Spleen (tissue), 11 donors: ENCODE measurements at regions not wholly inside any gene's neighbourhood (a gene's known extent, or its start where the extent isn't known, plus 50 kb on each side); places are given as distances from the start of the nearest gene placed in this dataset.

Experiments used
- DNase-seq: peaks from one replicate; pipeline ENCODE4 v3.0.0-alpha.2; 2020
- H3K27ac ChIP-seq, 8 donors: fragments of 200-600 bp; sonication (generic) in 7 of 8; 1 replicate in 4 of 8; 2 replicates in 4 of 8; pipeline versions ENCODE4 v1.5.0 to v1.8.0; 2016 to 2021; ENCODE audit warnings: inconsistent platforms in 4 of 8, mild to moderate bottlenecking in 4 of 8, moderate library complexity in 1 of 8
- H3K27me3 ChIP-seq, 7 donors: fragments of 200-600 bp; sonication (generic) in 6 of 7; replicated peaks in 1 of 7; 1 replicate in 4 of 7; 2 replicates in 3 of 7; pipeline versions ENCODE4 v1.5.0 to v1.8.0; 2016 to 2021; ENCODE audit warnings: inconsistent platforms in 3 of 7, mild to moderate bottlenecking in 1 of 7
- H3K36me3 ChIP-seq, 6 donors: fragments of 200-600 bp; sonication (generic) in 5 of 6; 1 replicate in 4 of 6; 2 replicates in 2 of 6; pipeline versions ENCODE4 v1.5.0 to v1.8.0; 2016 to 2021; ENCODE audit warnings: inconsistent platforms in 2 of 6
- H3K4me1 ChIP-seq, 6 donors: fragments of 200-600 bp; sonication (generic) in 5 of 6; 1 replicate in 3 of 6; 2 replicates in 3 of 6; pipeline versions ENCODE4 v1.5.0 to v1.8.0; 2016 to 2021; ENCODE audit warnings: inconsistent platforms in 3 of 6
- H3K4me3 ChIP-seq, 8 donors: fragments of 200-600 bp; sonication (generic) in 7 of 8; 1 replicate in 4 of 8; 2 replicates in 4 of 8; pipeline versions ENCODE4 v1.5.0 to v1.8.0; 2016 to 2021; ENCODE audit warnings: inconsistent platforms in 4 of 8, mild to moderate bottlenecking in 4 of 8, moderate library complexity in 2 of 8
- H3K9me3 ChIP-seq, 8 donors: fragments of 200-600 bp; sonication (generic) in 7 of 8; 1 replicate in 4 of 8; 2 replicates in 4 of 8; pipeline versions ENCODE4 v1.5.0 to v1.8.0; 2016 to 2021; ENCODE audit warnings: inconsistent platforms in 4 of 8
- CTCF ChIP-seq, 11 experiments: fragments of 200-600 bp in 7 of 11; fragments of 450-650 bp in 4 of 11; sonication (generic) in 4 of 11; IDR thresholded peaks in 8 of 11; conservative IDR thresholded peaks in 3 of 11; 1 replicate in 7 of 11; 2 replicates in 4 of 11; pipeline versions ENCODE4 v1.4.0 to v1.8.0; 2016 to 2021; ENCODE audit warnings: antibody characterized with exemption in 11 of 11, inconsistent platforms in 4 of 11, mild to moderate bottlenecking in 1 of 11
- POLR2A ChIP-seq, 3 donors: fragments of 450-650 bp; IDR thresholded peaks; one replicate each; pipeline ENCODE4 v1.5.1; 2017; ENCODE audit warnings: antibody characterized with exemption in 3 of 3, mild to moderate bottlenecking in 1 of 3
- POLR2AphosphoS5 ChIP-seq, 3 donors: sonication (generic); formaldehyde crosslinking; IDR thresholded peaks; one replicate each; pipeline ENCODE4 v1.5.1; 2017; ENCODE audit warnings: antibody characterized with exemption in 3 of 3
- WGBS, 5 donors: extraction: QIAGEN DNeasy Blood & Tissue Kit in 3 of 5; methylation state at CpG; one replicate each; pipeline versions ENCODE4 v1.1.5 to v1.1.7; 2013 to 2018; 5-methylcytosine and 5-hydroxymethylcytosine counted together
- intact Hi-C: fragments of 100-400 bp; cut with DNase I; formaldehyde crosslinking; loops from one replicate; pipeline ENCODE4 v1.15.0; 2023; ENCODE audit warnings: low total_unique reads
- donor health status: healthy with polysubstance abuse.
- donor health status: DM: no; HTN: no; CAD: no; lungs with moderate emphysema.
- donor health status: DM: no; HTN: no; CAD: no.
- donor health status: Bipolar disorder and iron deficiency.
- donor health status: healthy.
- donor health status: DM: no; HTN: no; CAD: no.
- donor health status: DM: yes; HTN: yes; CAD: no.

DNA sequence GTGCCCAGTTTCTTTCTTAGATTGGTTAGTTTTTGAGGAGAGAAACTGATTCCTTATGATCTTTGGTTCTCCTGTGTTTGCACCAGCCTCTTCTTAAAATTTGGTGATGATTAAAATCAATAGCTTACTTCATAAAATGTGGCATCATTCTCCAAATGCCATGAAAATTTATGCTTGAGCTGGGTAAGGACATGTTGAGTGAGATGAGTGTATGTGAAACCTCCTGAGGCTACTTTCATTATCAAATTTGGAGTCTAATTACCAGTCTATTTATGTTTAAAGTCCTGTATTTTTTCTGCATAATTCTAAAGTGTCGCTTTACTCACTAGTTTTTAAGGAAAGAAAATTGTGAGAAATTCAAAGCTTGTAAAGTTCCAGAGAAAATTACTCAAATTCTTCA lies 102.1 kb downstream of the DIPK2A start:
- Histone ChIP-seq H3K36me3 (no peaks in the 10 kb centered on the region), H3K4me3 (no peak overlapping the region), H3K27ac (no peak overlapping the region), H3K4me1 (no peaks in the 10 kb centered on the region), H3K27me3 (no peaks in the 10 kb centered on the region), H3K9me3 (peaks cover 3 to 43% (median 30%) of the 10 kb centered on the region in 8 donors)
- no peak for TF ChIP-seq POLR2AphosphoS5 (IDR thresholded peaks at IDR 0.05)
- TF ChIP-seq POLR2A (IDR thresholded peaks at IDR 0.05) = no peak
- no peak for TF ChIP-seq CTCF (IDR thresholded peaks at IDR 0.05 in 8 of 11, conservative IDR thresholded peaks at IDR 0.05 in 3 of 11)
- DNase-seq = no peak
- intact Hi-C loops = no loop called here
- WGBS, 5 donors = 0 to 96% (median 80%) methylated on average over 1 of the region's 1 CpG

GRCh38 chr3:144079634-144080033 lies 108.0 kb downstream of the DIPK2A start:
- H3K27ac ChIP-seq = no peak overlapping the region
- no peaks in the 10 kb centered on the region for H3K36me3 ChIP-seq
- no peaks in the 10 kb centered on the region for H3K4me1 ChIP-seq
- H3K27me3 ChIP-seq = no peaks in the 10 kb centered on the region
- no peak for DNase-seq
- no peak overlapping the region for H3K4me3 ChIP-seq
- H3K9me3 ChIP-seq = no peaks in the 10 kb centered on the region
- intact Hi-C loops = no loop called here
- TF ChIP-seq POLR2AphosphoS5 (IDR thresholded peaks at IDR 0.05) (no peak), POLR2A (IDR thresholded peaks at IDR 0.05) (no peak), CTCF (IDR thresholded peaks at IDR 0.05 in 8 of 11, conservative IDR thresholded peaks at IDR 0.05 in 3 of 11) (no peak)
- 86 to 95% (median 91%) methylated on average over 2 of the region's 2 CpGs for WGBS, 5 donors

GRCh38 chr3:144084929-144085328 lies 113.3 kb downstream of the DIPK2A start:
- H3K36me3 ChIP-seq = no peaks in the 10 kb centered on the region
- 36 to 57% (median 46%) methylated on average over 2 of the region's 2 CpGs for WGBS, 5 donors
- no peaks in the 10 kb centered on the region for H3K9me3 ChIP-seq
- no peak for DNase-seq
- intact Hi-C loops = no loop called here
- H3K27ac ChIP-seq = no peak overlapping the region
- H3K27me3 ChIP-seq = no peaks in the 10 kb centered on the region
- TF ChIP-seq POLR2AphosphoS5 (IDR thresholded peaks at IDR 0.05) (no peak), POLR2A (IDR thresholded peaks at IDR 0.05) (no peak), CTCF (IDR thresholded peaks at IDR 0.05 in 8 of 11, conservative IDR thresholded peaks at IDR 0.05 in 3 of 11) (no peak)
- no peak overlapping the region for H3K4me3 ChIP-seq
- H3K4me1 ChIP-seq = no peaks in the 10 kb centered on the region

DNA sequence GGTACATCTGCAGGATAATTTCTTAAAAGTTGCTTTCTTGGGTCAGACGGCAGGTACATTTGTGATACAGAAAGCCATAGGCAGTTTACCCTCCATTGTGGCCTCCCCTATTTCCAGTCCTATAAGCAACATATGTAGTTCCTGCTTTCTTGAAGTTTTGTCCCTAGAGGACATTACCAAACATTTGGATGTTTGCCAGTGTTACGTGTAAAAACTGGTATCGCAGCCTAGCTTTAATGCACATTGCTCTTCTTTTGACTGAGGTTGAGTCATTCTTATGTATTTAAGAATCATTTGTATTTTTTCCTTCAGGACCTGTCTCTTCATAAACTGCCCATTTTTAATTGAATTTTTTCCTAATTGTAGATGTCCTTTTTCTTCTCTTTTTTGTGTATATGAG lies 114.3 kb downstream of the DIPK2A start:
- no peak overlapping the region for H3K27ac ChIP-seq
- H3K36me3 ChIP-seq = no peaks in the 10 kb centered on the region
- no peaks in the 10 kb centered on the region for H3K9me3 ChIP-seq
- H3K4me3 ChIP-seq = no peak overlapping the region
- H3K4me1 ChIP-seq = no peaks in the 10 kb centered on the region
- H3K27me3 ChIP-seq = no peaks in the 10 kb centered on the region
- 25 to 48% (median 32%) methylated on average over 3 of the region's 3 CpGs for WGBS, 5 donors
- intact Hi-C loops = no loop called here
- no peak for DNase-seq
- TF ChIP-seq POLR2A (IDR thresholded peaks at IDR 0.05) (no peak), CTCF (IDR thresholded peaks at IDR 0.05 in 8 of 11, conservative IDR thresholded peaks at IDR 0.05 in 3 of 11) (no peak), POLR2AphosphoS5 (IDR thresholded peaks at IDR 0.05) (no peak)
